Transverse colon (tissue), 4 donors: ENCODE measurements at regions not wholly inside any gene's neighbourhood (a gene's known extent, or its start where the extent isn't known, plus 50 kb on each side); places are given as distances from the start of the nearest gene placed in this dataset.

Source experiments
- DNase-seq: peaks from one replicate; pipeline ENCODE4 v3.0.0-alpha.2; 2019
- H3K27ac ChIP-seq, 4 donors: fragments of 200-600 bp; sonication (generic); 2 replicates each; pipeline ENCODE4 v1.5.1; 2016 to 2018; ENCODE audit warnings: inconsistent platforms in 4 of 4
- H3K27me3 ChIP-seq: fragments of 200-600 bp; sonication (generic); 2 replicates; pipeline ENCODE4 v1.5.1; 2017; ENCODE audit warnings: inconsistent platforms
- H3K36me3 ChIP-seq, 4 donors: fragments of 200-600 bp; sonication (generic); 2 replicates each; pipeline ENCODE4 v1.5.1; 2017 to 2019; ENCODE audit warnings: inconsistent platforms in 4 of 4
- H3K4me1 ChIP-seq, 4 donors: fragments of 200-600 bp; sonication (generic); 2 replicates each; pipeline ENCODE4 v1.5.1; 2017 to 2020; ENCODE audit warnings: inconsistent platforms in 4 of 4
- H3K4me3 ChIP-seq, 4 donors: fragments of 200-600 bp; sonication (generic); 1 replicate in 1 of 4; 2 replicates in 3 of 4; pipeline versions ENCODE4 v1.5.1 to v1.6.1; 2017 to 2019; ENCODE audit warnings: inconsistent platforms in 4 of 4
- H3K9me3 ChIP-seq, 2 donors: fragments of 200-600 bp; sonication (generic); 2 replicates each; pipeline ENCODE4 v1.5.1; 2017 to 2019; ENCODE audit warnings: inconsistent platforms in 2 of 2
- CTCF ChIP-seq, 5 experiments: fragments of 200-600 bp in 3 of 5; fragments of 450-650 bp in 2 of 5; sonication (generic) in 3 of 5; IDR thresholded peaks; 1 replicate in 2 of 5; 2 replicates in 3 of 5; pipeline ENCODE4 v1.5.1; 2016 to 2017; ENCODE audit warnings: antibody characterized with exemption in 5 of 5, inconsistent platforms in 3 of 5, mild to moderate bottlenecking in 2 of 5, moderate library complexity in 1 of 5
- EP300 ChIP-seq: sonication (generic); formaldehyde crosslinking; IDR thresholded peaks from one replicate; pipeline ENCODE4 v1.6.1; 2017; ENCODE audit warnings: antibody characterized with exemption, low read depth
- POLR2A ChIP-seq: fragments of 450-650 bp; IDR thresholded peaks from one replicate; pipeline ENCODE4 v1.6.1; 2016; ENCODE audit warnings: antibody characterized with exemption, mild to moderate bottlenecking, moderate library complexity
- POLR2AphosphoS5 ChIP-seq, 3 donors: sonication (generic); formaldehyde crosslinking; IDR thresholded peaks; one replicate each; pipeline ENCODE4 v1.6.1; 2016; ENCODE audit warnings: antibody characterized with exemption in 3 of 3
- WGBS, 2 donors: methylation state at CpG; one replicate each; pipeline ENCODE4 v1.1.5; 2018; ENCODE audit warnings: low coverage in 1 of 2; 5-methylcytosine and 5-hydroxymethylcytosine counted together
- in situ Hi-C, 4 donors: fragments of 200-750 bp; cut with MboI; loops; one replicate each; pipeline versions ENCODE4 v1.15.0 to v1.15.1; 2017; ENCODE audit warnings: low sequenced_read_pairs in 3 of 4, low pct_ligation_motif_present in 1 of 4, low pct_unique_long_range_greater_than_20kb in 1 of 4
- intact Hi-C: fragments of 100-400 bp; cut with DNase I; formaldehyde crosslinking; loops from one replicate; pipeline ENCODE4 v1.15.1; 2023; ENCODE audit warnings: low total_unique reads

DNA sequence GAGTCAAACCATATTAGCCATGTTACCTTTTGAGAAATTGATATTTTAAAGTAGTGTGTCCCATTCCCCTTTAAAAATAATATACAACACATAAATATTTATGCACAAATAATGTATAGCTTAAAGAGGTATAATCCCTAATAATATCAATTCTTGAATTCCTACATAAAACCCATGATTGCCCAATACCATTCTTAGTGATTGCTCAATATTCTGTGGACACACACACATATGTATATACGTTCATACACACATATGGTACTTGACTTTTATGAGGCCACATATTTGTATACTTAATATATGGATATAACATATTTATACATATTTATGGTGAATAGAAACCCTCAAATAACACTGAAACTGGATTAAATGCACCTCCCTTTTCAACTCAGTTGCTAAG, 367.4 kb downstream of the ZBBX start:
- H3K27ac ChIP-seq = no peak overlapping the region
- no peak overlapping the region for H3K4me3 ChIP-seq
- no peak for TF ChIP-seq CTCF (IDR thresholded peaks at IDR 0.05)
- TF ChIP-seq EP300 = no peak
- no peak for TF ChIP-seq POLR2A
- no peak for TF ChIP-seq POLR2AphosphoS5 (IDR thresholded peaks at IDR 0.05)
- intact Hi-C loops = no loop called here
- H3K27me3 ChIP-seq = no peaks in the 10 kb centered on the region
- H3K9me3 ChIP-seq = no peaks in the 10 kb centered on the region
- in situ Hi-C loops = no loop called here
- 38 to 56% methylated on average over 1 of the region's 1 CpG for WGBS, 2 donors
- DNase-seq = no peak
- H3K4me1 ChIP-seq = no peaks in the 10 kb centered on the region
- H3K36me3 ChIP-seq = no peaks in the 10 kb centered on the region

- no peak overlapping the region for H3K27ac ChIP-seq
- intact Hi-C loops (no loop called here), in situ Hi-C loops (no loop called here)
- H3K27me3 ChIP-seq = no peaks in the 10 kb centered on the region
- TF ChIP-seq EP300 (no peak), POLR2AphosphoS5 (IDR thresholded peaks at IDR 0.05) (no peak), CTCF (IDR thresholded peaks at IDR 0.05) (no peak), POLR2A (no peak)
- H3K4me1 ChIP-seq = no peaks in the 10 kb centered on the region
- no peak overlapping the region for H3K4me3 ChIP-seq
- DNase-seq = no peak
- no peaks in the 10 kb centered on the region for H3K9me3 ChIP-seq
- H3K36me3 ChIP-seq = no peaks in the 10 kb centered on the region
Observed at GRCh38 chr3:167008791-167009190, 371.3 kb downstream of the ZBBX start.

- Histone ChIP-seq H3K4me3 (no peak overlapping the region), H3K9me3 (no peaks in the 10 kb centered on the region), H3K36me3 (no peaks in the 10 kb centered on the region), H3K27ac (no peak overlapping the region), H3K4me1 (no peaks in the 10 kb centered on the region), H3K27me3 (no peaks in the 10 kb centered on the region)
- DNase-seq = no peak
- no peak for TF ChIP-seq POLR2AphosphoS5 (IDR thresholded peaks at IDR 0.05)
- TF ChIP-seq EP300 = no peak
- intact Hi-C loops (no loop called here), in situ Hi-C loops (no loop called here)
- 84% methylated on average over 4 of the region's 4 CpGs; no CpG with 5 or more reads in 1 of the 2 donors for WGBS, 2 donors
Observed at GRCh38 chr3:167001374-167001773, 378.7 kb downstream of the ZBBX start.

DNA sequence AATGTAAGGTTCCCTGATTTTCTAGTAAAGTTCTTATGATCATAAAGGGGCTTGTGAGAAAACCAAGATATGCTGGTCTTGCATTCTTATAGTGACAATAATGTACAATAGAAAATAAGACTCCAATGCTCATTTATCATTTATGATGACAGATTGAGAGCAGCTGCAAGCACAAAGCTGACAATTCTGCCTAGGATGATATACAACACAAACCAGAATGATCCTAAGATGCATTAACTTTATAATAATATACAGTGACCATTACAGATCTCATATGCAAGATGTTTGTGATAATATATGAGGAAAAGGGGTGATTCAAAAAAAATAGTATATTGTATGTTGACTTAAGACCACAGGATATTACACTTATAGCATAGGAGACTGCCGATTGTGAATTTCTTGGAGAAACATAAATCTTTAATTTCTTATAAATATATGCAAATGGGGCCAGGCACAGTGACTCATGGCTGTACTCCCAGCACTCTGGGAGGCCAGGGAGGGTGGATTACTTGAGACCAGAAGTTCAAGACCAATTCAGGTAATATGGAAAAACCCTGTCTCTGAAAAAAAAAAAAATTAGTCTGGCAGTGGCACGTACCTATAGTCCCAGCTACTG, 387.0 kb downstream of the ZBBX start:
- WGBS, 2 donors = 62 to 72% methylated on average over 2 of the region's 2 CpGs

More for the DNA sequence above, 387.0 kb downstream of the ZBBX start:
- no peak for TF ChIP-seq CTCF (IDR thresholded peaks at IDR 0.05)
- TF ChIP-seq POLR2A = no peak
- Histone ChIP-seq H3K27me3 (no peaks in the 10 kb centered on the region), H3K4me1 (no peaks in the 10 kb centered on the region), H3K36me3 (no peaks in the 10 kb centered on the region), H3K27ac (no peak overlapping the region), H3K4me3 (no peak overlapping the region), H3K9me3 (no peaks in the 10 kb centered on the region)
- in situ Hi-C loops (no loop called here), intact Hi-C loops (no loop called here)
- DNase-seq = no peak
